Esophagus squamous epithelium (tissue), 4 donors: ENCODE measurements at regions not wholly inside any gene's neighbourhood (a gene's known extent, or its start where the extent isn't known, plus 50 kb on each side); places are given as distances from the start of the nearest gene placed in this dataset.

Source experiments
- POLR2A ChIP-seq, 4 donors: fragments of 450-650 bp; IDR thresholded peaks; one replicate each; pipeline ENCODE4 v1.6.1; 2017; ENCODE audit warnings: antibody characterized with exemption in 4 of 4, mild to moderate bottlenecking in 4 of 4, moderate library complexity in 3 of 4
- TF ChIP-seq, protein P1 (sequence below), 6 experiments: fragments of 450-650 bp in 4 of 6; fragments of 200-600 bp in 2 of 6; sonication (generic) in 2 of 6; IDR thresholded peaks; one replicate each; pipeline ENCODE4 v1.5.1; 2016 to 2019; ENCODE audit warnings: antibody characterized with exemption in 6 of 6, mild to moderate bottlenecking in 4 of 6, moderate library complexity in 4 of 6

DNA sequence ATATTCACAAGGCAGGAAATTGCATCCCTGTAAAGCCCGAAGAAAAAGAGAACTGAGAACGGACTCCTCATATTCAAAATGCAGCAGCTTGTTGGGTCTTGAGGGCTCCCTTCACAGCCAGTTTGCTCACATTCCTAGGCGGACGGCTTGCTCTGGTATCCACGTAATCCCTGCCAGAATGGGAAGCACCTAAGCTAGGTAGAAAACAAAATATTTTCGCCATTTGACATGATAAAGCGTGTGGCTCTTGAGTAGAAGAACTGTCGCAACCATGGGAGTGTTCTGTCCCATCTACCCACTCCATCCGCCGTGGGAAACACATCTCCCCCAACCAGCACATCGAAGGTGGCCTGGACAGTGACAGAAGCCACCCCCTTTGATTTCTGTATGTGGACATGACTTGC is 183.1 kb downstream of the GAS1 start:
- TF ChIP-seq, protein P1, sequence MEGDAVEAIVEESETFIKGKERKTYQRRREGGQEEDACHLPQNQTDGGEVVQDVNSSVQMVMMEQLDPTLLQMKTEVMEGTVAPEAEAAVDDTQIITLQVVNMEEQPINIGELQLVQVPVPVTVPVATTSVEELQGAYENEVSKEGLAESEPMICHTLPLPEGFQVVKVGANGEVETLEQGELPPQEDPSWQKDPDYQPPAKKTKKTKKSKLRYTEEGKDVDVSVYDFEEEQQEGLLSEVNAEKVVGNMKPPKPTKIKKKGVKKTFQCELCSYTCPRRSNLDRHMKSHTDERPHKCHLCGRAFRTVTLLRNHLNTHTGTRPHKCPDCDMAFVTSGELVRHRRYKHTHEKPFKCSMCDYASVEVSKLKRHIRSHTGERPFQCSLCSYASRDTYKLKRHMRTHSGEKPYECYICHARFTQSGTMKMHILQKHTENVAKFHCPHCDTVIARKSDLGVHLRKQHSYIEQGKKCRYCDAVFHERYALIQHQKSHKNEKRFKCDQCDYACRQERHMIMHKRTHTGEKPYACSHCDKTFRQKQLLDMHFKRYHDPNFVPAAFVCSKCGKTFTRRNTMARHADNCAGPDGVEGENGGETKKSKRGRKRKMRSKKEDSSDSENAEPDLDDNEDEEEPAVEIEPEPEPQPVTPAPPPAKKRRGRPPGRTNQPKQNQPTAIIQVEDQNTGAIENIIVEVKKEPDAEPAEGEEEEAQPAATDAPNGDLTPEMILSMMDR (IDR thresholded peaks at IDR 0.05), result no peak
- TF ChIP-seq POLR2A (IDR thresholded peaks at IDR 0.05), result no peak
